ENCODE measurements at regions not wholly inside any gene's neighbourhood (a gene's known extent, or its start where the extent isn't known, plus 50 kb on each side); places are given as distances from the start of the nearest gene placed in this dataset.

DNA sequence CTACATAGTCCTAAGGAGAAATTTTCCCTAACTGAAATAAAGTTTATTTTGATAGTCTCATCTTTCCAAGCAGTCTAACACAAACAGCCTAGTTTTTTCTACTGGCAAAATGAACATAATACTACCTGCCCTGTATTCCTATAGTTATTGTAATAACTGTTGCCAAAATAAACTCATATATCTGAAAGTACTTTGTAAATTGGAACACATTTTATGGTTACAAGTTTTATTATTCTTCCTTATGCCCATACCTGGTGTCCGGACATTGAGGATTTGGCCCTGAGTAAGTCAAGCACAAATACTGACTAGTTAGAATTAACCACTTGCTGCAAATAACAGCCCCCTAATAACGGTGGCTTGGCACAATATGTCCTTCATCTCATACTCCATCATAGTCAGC, 120.4 kb upstream of the TOM1L1 start:
- DNase-seq (ENCODE audit: low spot score in 2 of 2) = no peak
- no peak for TF ChIP-seq CTCF (IDR thresholded peaks at IDR 0.05)
- TF ChIP-seq POLR2A (IDR thresholded peaks at IDR 0.05) = no peak
- no peak for TF ChIP-seq POLR2AphosphoS5 (IDR thresholded peaks at IDR 0.05)
- H3K9me3 ChIP-seq = no peaks in the 10 kb centered on the region
- intact Hi-C loops (cut with DNase I; ENCODE audit: low total_unique reads) = no loop called here
- no peaks in the 10 kb centered on the region for H3K27me3 ChIP-seq
- H3K4me1 ChIP-seq = no peaks in the 10 kb centered on the region
- H3K4me3 ChIP-seq = no peak overlapping the region
- H3K27ac ChIP-seq = no peak overlapping the region
- H3K36me3 ChIP-seq = no peaks in the 10 kb centered on the region

- no peak for TF ChIP-seq POLR2AphosphoS5 (IDR thresholded peaks at IDR 0.05)
- TF ChIP-seq POLR2A (IDR thresholded peaks at IDR 0.05) = no peak
- no peak for TF ChIP-seq CTCF (IDR thresholded peaks at IDR 0.05)
- intact Hi-C loops (cut with DNase I; ENCODE audit: low total_unique reads) = no loop called here
- no peaks in the 10 kb centered on the region for H3K9me3 ChIP-seq
- no peaks in the 10 kb centered on the region for H3K4me1 ChIP-seq
- H3K27ac ChIP-seq = no peak overlapping the region
- H3K4me3 ChIP-seq = no peak overlapping the region
- H3K27me3 ChIP-seq = no peaks in the 10 kb centered on the region
- H3K36me3 ChIP-seq = no peaks in the 10 kb centered on the region
- no peak for DNase-seq (ENCODE audit: low spot score in 2 of 2)
These were observed 119.3 kb upstream of the TOM1L1 start for GRCh38 chr17:54781389-54781788.

GRCh38 chr17:54784305-54784704, 116.3 kb upstream of the TOM1L1 start:
- no peak for DNase-seq (ENCODE audit: low spot score in 2 of 2)
- Histone ChIP-seq H3K36me3 (no peaks in the 10 kb centered on the region), H3K4me3 (no peak overlapping the region), H3K9me3 (no peaks in the 10 kb centered on the region), H3K4me1 (no peaks in the 10 kb centered on the region), H3K27me3 (no peaks in the 10 kb centered on the region), H3K27ac (no peak overlapping the region)
- TF ChIP-seq POLR2AphosphoS5 (IDR thresholded peaks at IDR 0.05) (no peak), POLR2A (IDR thresholded peaks at IDR 0.05) (no peak), CTCF (IDR thresholded peaks at IDR 0.05) (no peak)
- intact Hi-C loops (cut with DNase I; ENCODE audit: low total_unique reads) = no loop called here

DNA sequence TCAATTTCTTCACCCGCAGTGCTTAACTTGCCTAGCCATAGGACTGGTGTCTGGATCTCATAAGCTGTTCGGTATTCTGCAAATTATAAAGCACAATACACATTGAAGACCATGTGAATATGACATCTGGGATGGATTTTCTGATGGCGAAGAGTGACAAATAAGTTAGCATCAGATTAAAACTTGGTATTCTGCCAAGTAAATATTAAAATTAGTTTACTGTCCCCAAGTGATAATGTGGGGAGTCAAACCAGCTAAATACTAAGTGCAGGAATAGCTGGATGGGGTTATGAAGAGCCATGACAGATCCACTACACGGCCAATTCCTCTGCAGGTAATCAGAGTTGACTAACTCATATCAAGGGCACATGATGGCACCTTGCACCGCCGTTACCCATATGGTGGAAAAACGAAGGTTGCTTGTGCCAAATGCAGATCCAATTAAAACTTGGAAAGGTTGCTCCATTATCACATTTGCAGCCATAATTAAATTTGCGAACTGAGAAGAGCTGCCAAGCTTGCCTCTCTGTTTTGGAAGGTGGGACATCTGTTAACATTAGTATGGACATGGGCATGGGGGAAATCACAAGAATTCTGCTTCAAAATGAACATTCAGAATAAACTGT, 114.9 kb upstream of the TOM1L1 start:
- H3K27ac ChIP-seq = no peak overlapping the region
- no peaks in the 10 kb centered on the region for H3K27me3 ChIP-seq
- H3K36me3 ChIP-seq = no peaks in the 10 kb centered on the region
- H3K4me3 ChIP-seq = no peak overlapping the region
- no peaks in the 10 kb centered on the region for H3K9me3 ChIP-seq
- H3K4me1 ChIP-seq = no peaks in the 10 kb centered on the region
- DNase-seq (ENCODE audit: low spot score in 2 of 2) = no peak
- intact Hi-C loops (cut with DNase I; ENCODE audit: low total_unique reads) = no loop called here
- TF ChIP-seq POLR2A (IDR thresholded peaks at IDR 0.05) (no peak), POLR2AphosphoS5 (IDR thresholded peaks at IDR 0.05) (no peak), CTCF (IDR thresholded peaks at IDR 0.05) (no peak)

DNA sequence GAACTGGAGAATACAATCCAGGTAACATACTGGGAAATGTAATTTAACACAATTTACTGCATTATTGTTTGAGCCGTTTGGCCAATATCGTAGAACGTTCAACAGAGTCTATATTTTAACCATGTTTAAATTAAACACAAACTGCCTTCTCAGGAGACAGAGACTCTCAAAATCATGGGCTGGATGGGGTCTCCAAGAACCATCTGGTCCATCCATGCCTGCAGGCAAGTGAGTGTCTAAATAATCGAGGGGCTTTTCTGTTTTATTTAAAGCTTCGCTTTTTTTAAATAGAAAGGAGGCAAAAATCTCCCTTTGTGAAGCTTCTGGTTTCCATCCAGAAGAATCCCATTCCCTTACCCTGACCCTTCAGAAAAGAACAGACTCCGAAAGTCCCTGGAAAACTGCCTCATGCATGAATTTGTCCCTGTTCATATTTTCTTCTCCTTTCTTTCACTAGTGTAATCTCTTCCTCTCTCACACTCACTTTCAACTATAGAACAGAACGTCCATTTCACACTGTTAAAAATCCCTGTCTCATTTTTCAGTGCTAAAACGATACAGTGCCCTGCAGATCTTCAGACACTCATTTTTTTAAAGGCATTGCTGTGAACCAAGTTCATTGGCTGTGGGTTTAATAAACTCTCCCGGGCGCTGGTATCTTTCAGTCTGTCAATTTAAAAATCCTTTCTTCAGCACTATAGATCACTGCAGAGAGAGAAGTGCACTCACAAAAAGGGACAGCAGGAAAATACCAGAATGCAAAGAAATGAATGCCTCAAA, 111.4 kb upstream of the TOM1L1 start:
- Histone ChIP-seq H3K27me3 (no peaks in the 10 kb centered on the region), H3K4me1 (no peaks in the 10 kb centered on the region), H3K27ac (no peak overlapping the region), H3K4me3 (no peak overlapping the region), H3K36me3 (no peaks in the 10 kb centered on the region), H3K9me3 (no peaks in the 10 kb centered on the region)
- no peak for DNase-seq (ENCODE audit: low spot score in 2 of 2)
- TF ChIP-seq POLR2A (IDR thresholded peaks at IDR 0.05) (no peak), POLR2AphosphoS5 (IDR thresholded peaks at IDR 0.05) (no peak), CTCF (IDR thresholded peaks at IDR 0.05) (no peak)
- intact Hi-C loops (cut with DNase I; ENCODE audit: low total_unique reads) = no loop called here
